HG03442 (cell line): ENCODE measurements at regions not wholly inside any gene's neighbourhood (a gene's known extent, or its start where the extent isn't known, plus 50 kb on each side); places are given as distances from the start of the nearest gene placed in this dataset.
"Not testable (repeated sequence)": the region's sequence is repeated elsewhere in the genome, so short reads cannot be mapped to it uniquely, and the experiment has no call there.

ENCODE experiments used
- ATAC-seq: cut with Tn5 transposase; IDR thresholded peaks from one replicate; pipeline ENCODE4 v1.9.1; 2021; ENCODE audit warnings: mild to moderate bottlenecking, moderate library complexity; ENCODE audit not compliant: unreplicated experiment

GRCh38 chrX:6990552-6991193 lies 156.8 kb upstream of the STS start:
- no peak for ATAC-seq

- no peak for ATAC-seq
Measured at GRCh38 chrX:6989858-6990257, 157.7 kb upstream of the STS start.

- not testable (repeated sequence) for ATAC-seq
Measured at GRCh38 chrX:6988694-6989093, 158.8 kb upstream of the STS start.

- ATAC-seq: no peak
Measured at GRCh38 chrX:6986915-6987314, 160.6 kb upstream of the STS start.

GRCh38 chrX:6985537-6985936 lies 162.0 kb upstream of the STS start:
- no peak for ATAC-seq

GRCh38 chrX:6983207-6983955 lies 164.1 kb upstream of the STS start:
- ATAC-seq: no peak

GRCh38 chrX:6981718-6982406 lies 165.7 kb upstream of the STS start:
- no peak for ATAC-seq

GRCh38 chrX:6980981-6981380 lies 166.5 kb upstream of the STS start:
- no peak for ATAC-seq

GRCh38 chrX:6968231-6968630 lies 179.3 kb upstream of the STS start:
- no peak for ATAC-seq

- no peak for ATAC-seq
Measured at GRCh38 chrX:6965729-6966128, 181.8 kb upstream of the STS start.

- ATAC-seq: no peak
Measured at GRCh38 chrX:6962006-6962355, 185.5 kb upstream of the STS start.

GRCh38 chrX:6961286-6962005 lies 186.1 kb upstream of the STS start:
- no peak for ATAC-seq

GRCh38 chrX:6959006-6959405 lies 188.5 kb upstream of the STS start:
- ATAC-seq: no peak

- ATAC-seq: no peak
Measured at GRCh38 chrX:6954836-6955235, 192.7 kb upstream of the STS start.

GRCh38 chrX:6946168-6946567 lies 201.3 kb upstream of the STS start:
- ATAC-seq: no peak

GRCh38 chrX:6941041-6941440 lies 206.5 kb upstream of the STS start:
- no peak for ATAC-seq

GRCh38 chrX:6932942-6933341 lies 214.6 kb upstream of the STS start:
- ATAC-seq: not testable (repeated sequence)

- ATAC-seq: no peak
Measured at GRCh38 chrX:6930307-6930849, 217.1 kb upstream of the STS start.

- ATAC-seq: no peak
Measured at GRCh38 chrX:6924443-6925077, 223.0 kb upstream of the STS start.

GRCh38 chrX:6917666-6918065 lies 229.8 kb upstream of the STS start:
- no peak for ATAC-seq

GRCh38 chrX:6910218-6910617 lies 237.3 kb upstream of the STS start:
- ATAC-seq: no peak
